HCT116 (cell line): ENCODE measurements at regions not wholly inside any gene's neighbourhood (a gene's known extent, or its start where the extent isn't known, plus 50 kb on each side); places are given as distances from the start of the nearest gene placed in this dataset.

Experiments
- ELF1 ChIP-seq: IDR thresholded peaks from 2 replicates; pipeline ENCODE4 v1.6.1; 2012; ENCODE audit warnings: low read depth, borderline replicate concordance
- EZH2 ChIP-seq: fragments of 200-600 bp; sonication (generic); IDR thresholded peaks from 2 replicates; pipeline ENCODE4 v1.6.1; 2017; ENCODE audit warnings: antibody characterized with exemption, mixed run types
- POLR2A ChIP-seq: IDR thresholded peaks from 2 replicates; pipeline ENCODE4 v1.7.0; 2011; ENCODE audit warnings: borderline replicate concordance; ENCODE audit not compliant: insufficient read depth, insufficient read length; ENCODE audit errors: extremely low read depth
- POLR2AphosphoS5 ChIP-seq: IDR thresholded peaks from 2 replicates; pipeline ENCODE4 v1.6.1; 2011; ENCODE audit warnings: mild to moderate bottlenecking, low read depth, low read length, moderate library complexity
- TF ChIP-seq, protein P1 (sequence below): IDR thresholded peaks from 2 replicates; pipeline ENCODE4 v1.6.1; 2012; ENCODE audit warnings: low read depth
- TF ChIP-seq, protein P2 (sequence below), 3 experiments: fragments of 200-600 bp in 1 of 3; sonication (generic) in 1 of 3; IDR thresholded peaks in 2 of 3; conservative IDR thresholded peaks in 1 of 3; 2 replicates each; pipeline ENCODE4 v1.5.1; 2012 to 2017; ENCODE audit warnings: low read depth in 2 of 3, low read length in 2 of 3, antibody characterized with exemption in 1 of 3, borderline replicate concordance in 1 of 3, control low read depth in 1 of 3, mild to moderate bottlenecking in 1 of 3, mixed read lengths in 1 of 3, mixed run types in 1 of 3, moderate library complexity in 1 of 3; ENCODE audit not compliant: insufficient read depth in 1 of 3

DNA sequence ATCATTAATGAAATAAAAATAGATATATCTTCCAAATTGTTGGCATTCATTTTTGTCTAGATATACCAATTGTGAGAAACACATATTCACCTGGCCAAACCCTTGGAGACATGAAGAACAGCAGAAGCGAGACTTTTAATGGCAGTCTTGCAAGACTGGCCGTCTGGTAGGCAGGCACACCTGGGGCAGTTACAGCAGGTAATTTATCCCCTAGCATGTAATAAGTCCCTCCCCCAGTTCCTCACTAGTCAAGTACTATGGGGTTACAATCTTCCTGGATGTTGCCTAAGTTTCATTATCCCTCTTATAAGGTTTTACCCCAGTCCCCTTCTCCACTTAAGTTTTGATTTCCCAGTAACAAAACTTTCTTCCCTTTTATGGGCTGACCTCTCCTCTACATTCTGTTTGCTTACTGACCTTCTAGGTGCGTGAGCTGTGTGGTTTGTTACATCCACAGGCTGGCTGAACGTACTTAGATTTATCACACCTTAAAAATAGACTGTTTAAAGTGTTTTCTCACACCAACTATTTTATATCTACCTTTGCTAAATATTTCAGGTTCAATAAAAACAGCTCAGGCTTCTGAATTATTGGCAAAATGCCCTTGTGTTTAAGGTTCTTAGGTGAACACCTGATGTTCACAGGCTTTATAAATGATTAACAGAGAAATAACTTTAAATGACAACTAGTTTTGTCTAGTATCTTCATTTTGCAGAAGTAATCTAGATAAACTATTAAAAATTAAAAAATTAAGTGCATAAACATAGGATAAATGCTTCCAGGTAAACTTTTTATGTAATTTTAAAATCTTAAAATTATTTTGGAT is 365.0 kb upstream of the TFPI start:
- TF ChIP-seq POLR2A (no peak), ELF1 (no peak), EZH2 (no peak), POLR2AphosphoS5 (no peak)
- TF ChIP-seq, protein P1, sequence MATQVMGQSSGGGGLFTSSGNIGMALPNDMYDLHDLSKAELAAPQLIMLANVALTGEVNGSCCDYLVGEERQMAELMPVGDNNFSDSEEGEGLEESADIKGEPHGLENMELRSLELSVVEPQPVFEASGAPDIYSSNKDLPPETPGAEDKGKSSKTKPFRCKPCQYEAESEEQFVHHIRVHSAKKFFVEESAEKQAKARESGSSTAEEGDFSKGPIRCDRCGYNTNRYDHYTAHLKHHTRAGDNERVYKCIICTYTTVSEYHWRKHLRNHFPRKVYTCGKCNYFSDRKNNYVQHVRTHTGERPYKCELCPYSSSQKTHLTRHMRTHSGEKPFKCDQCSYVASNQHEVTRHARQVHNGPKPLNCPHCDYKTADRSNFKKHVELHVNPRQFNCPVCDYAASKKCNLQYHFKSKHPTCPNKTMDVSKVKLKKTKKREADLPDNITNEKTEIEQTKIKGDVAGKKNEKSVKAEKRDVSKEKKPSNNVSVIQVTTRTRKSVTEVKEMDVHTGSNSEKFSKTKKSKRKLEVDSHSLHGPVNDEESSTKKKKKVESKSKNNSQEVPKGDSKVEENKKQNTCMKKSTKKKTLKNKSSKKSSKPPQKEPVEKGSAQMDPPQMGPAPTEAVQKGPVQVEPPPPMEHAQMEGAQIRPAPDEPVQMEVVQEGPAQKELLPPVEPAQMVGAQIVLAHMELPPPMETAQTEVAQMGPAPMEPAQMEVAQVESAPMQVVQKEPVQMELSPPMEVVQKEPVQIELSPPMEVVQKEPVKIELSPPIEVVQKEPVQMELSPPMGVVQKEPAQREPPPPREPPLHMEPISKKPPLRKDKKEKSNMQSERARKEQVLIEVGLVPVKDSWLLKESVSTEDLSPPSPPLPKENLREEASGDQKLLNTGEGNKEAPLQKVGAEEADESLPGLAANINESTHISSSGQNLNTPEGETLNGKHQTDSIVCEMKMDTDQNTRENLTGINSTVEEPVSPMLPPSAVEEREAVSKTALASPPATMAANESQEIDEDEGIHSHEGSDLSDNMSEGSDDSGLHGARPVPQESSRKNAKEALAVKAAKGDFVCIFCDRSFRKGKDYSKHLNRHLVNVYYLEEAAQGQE, result no peak
- TF ChIP-seq, protein P2, sequence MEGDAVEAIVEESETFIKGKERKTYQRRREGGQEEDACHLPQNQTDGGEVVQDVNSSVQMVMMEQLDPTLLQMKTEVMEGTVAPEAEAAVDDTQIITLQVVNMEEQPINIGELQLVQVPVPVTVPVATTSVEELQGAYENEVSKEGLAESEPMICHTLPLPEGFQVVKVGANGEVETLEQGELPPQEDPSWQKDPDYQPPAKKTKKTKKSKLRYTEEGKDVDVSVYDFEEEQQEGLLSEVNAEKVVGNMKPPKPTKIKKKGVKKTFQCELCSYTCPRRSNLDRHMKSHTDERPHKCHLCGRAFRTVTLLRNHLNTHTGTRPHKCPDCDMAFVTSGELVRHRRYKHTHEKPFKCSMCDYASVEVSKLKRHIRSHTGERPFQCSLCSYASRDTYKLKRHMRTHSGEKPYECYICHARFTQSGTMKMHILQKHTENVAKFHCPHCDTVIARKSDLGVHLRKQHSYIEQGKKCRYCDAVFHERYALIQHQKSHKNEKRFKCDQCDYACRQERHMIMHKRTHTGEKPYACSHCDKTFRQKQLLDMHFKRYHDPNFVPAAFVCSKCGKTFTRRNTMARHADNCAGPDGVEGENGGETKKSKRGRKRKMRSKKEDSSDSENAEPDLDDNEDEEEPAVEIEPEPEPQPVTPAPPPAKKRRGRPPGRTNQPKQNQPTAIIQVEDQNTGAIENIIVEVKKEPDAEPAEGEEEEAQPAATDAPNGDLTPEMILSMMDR (IDR thresholded peaks at IDR 0.05 in 2 of 3, conservative IDR thresholded peaks at IDR 0.05 in 1 of 3; ENCODE audit: borderline replicate concordance in 1 of 3, insufficient read depth in 1 of 3, low read depth in 2 of 3, low read length in 2 of 3), result no peak
